SK-N-SH (cell line): ENCODE measurements at regions not wholly inside any gene's neighbourhood (a gene's known extent, or its start where the extent isn't known, plus 50 kb on each side); places are given as distances from the start of the nearest gene placed in this dataset.

ENCODE experiments used
- CHD2 ChIP-seq: fragments of 150-350 bp; IDR thresholded peaks from 2 replicates; pipeline ENCODE4 v1.6.1; 2018; ENCODE audit warnings: low read length; ENCODE audit not compliant: partially characterized antibody
- EP300 ChIP-seq, 2 experiments: IDR thresholded peaks; 2 replicates each; pipeline versions ENCODE4 v1.4.0 to v1.6.1; 2012; ENCODE audit warnings: borderline replicate concordance in 1 of 2, low read depth in 1 of 2, low read length in 1 of 2
- EZH2phosphoT487 ChIP-seq: fragments of 200-600 bp; sonication (generic); IDR thresholded peaks from 2 replicates; pipeline ENCODE4 v1.6.1; 2017; ENCODE audit warnings: low read depth, mixed run types, mild to moderate bottlenecking, antibody characterized with exemption, moderate library complexity, borderline replicate concordance
- FOXM1 ChIP-seq: IDR thresholded peaks from 2 replicates; pipeline ENCODE4 v1.4.0; 2012; ENCODE audit warnings: low read depth, mild to moderate bottlenecking
- GABPA ChIP-seq: IDR thresholded peaks from 2 replicates; pipeline ENCODE4 v1.4.0; 2012; ENCODE audit warnings: low read depth, mild to moderate bottlenecking
- GATA2 ChIP-seq: sonication (generic); formaldehyde crosslinking; IDR thresholded peaks from 2 replicates; pipeline ENCODE4 v1.5.0; 2020; ENCODE audit warnings: mild to moderate bottlenecking, missing genetic modification reagents
- IRF3 ChIP-seq: fragments of 150-350 bp; IDR thresholded peaks from 2 replicates; pipeline ENCODE4 v1.6.1; 2016; ENCODE audit warnings: mild to moderate bottlenecking, low read depth, low read length
- MEF2A ChIP-seq: IDR thresholded peaks from 2 replicates; pipeline ENCODE4 v1.4.0; 2012; ENCODE audit warnings: low read depth, borderline replicate concordance
- MXI1 ChIP-seq: IDR thresholded peaks from 2 replicates; pipeline ENCODE4 v1.6.1; 2012; ENCODE audit warnings: mild to moderate bottlenecking, low read depth, low read length, improper control_type of control experiment
- NFIC ChIP-seq: IDR thresholded peaks from 2 replicates; pipeline ENCODE4 v1.4.0; 2012; ENCODE audit warnings: borderline replicate concordance
- NRF1 ChIP-seq: IDR thresholded peaks from 2 replicates; pipeline ENCODE4 v1.6.1; 2012; ENCODE audit warnings: low read depth, mild to moderate bottlenecking, low read length
- RAD21 ChIP-seq: IDR thresholded peaks from 2 replicates; pipeline ENCODE4 v1.6.1; 2012; ENCODE audit warnings: mild to moderate bottlenecking, low read length
- RCOR1 ChIP-seq: fragments of 150-350 bp; IDR thresholded peaks from 2 replicates; pipeline ENCODE4 v1.6.1; 2017; ENCODE audit warnings: antibody characterized with exemption, low read length
- REST ChIP-seq: IDR thresholded peaks from 2 replicates; pipeline ENCODE4 v1.6.1; 2012; ENCODE audit warnings: mild to moderate bottlenecking, low read depth, low read length, moderate library complexity
- RFX5 ChIP-seq: IDR thresholded peaks from 2 replicates; pipeline ENCODE4 v1.6.1; 2012; ENCODE audit warnings: mild to moderate bottlenecking, improper control_type of control experiment, low read length
- SMC3 ChIP-seq: IDR thresholded peaks from 2 replicates; pipeline ENCODE4 v1.6.1; 2012; ENCODE audit warnings: low read depth, low read length, improper control_type of control experiment
- TAF1 ChIP-seq: IDR thresholded peaks from 2 replicates; pipeline ENCODE4 v1.6.1; 2012; ENCODE audit warnings: low read depth, mild to moderate bottlenecking, low read length, moderate library complexity, borderline replicate concordance
- TEAD4 ChIP-seq: IDR thresholded peaks from 2 replicates; pipeline ENCODE4 v1.4.0; 2012; ENCODE audit warnings: mild to moderate bottlenecking, borderline replicate concordance; ENCODE audit not compliant: insufficient read depth
- USF1 ChIP-seq: IDR thresholded peaks from 2 replicates; pipeline ENCODE4 v1.4.0; 2012; ENCODE audit warnings: low read depth, borderline replicate concordance
- ZBTB33 ChIP-seq: IDR thresholded peaks from 2 replicates; pipeline ENCODE4 v1.4.0; 2012; ENCODE audit warnings: low read depth, borderline replicate concordance

- TF ChIP-seq NFIC: peak; percentile 81
- peak; percentile 51; the same call in 1 of the 2 replicates for TF ChIP-seq MEF2A
- no peak for TF ChIP-seq TAF1
- TF ChIP-seq FOXM1: peak; percentile 80; the same call in 1 of the 2 replicates
- no peak for TF ChIP-seq RCOR1
- no peak for TF ChIP-seq MXI1
- TF ChIP-seq IRF3: no peak
- no peak for TF ChIP-seq GATA2 (CRISPR knock-in tag)
- TF ChIP-seq SMC3: no peak
- TF ChIP-seq EP300 (IDR thresholded peaks at IDR 0.05; ENCODE audit: borderline replicate concordance in 1 of 2, low read depth in 1 of 2, low read length in 1 of 2): peak in 1 of 2 experiments; percentile 93; a peak in 2 of 4 replicates
- 0 out of 2 replicates have a peak, but pooled peaks have one; percentile 9 for TF ChIP-seq REST
- no peak for TF ChIP-seq ZBTB33
- no peak for TF ChIP-seq USF1
- peak; percentile 77; the same call in 1 of the 2 replicates for TF ChIP-seq TEAD4
- TF ChIP-seq NRF1: no peak
- TF ChIP-seq RAD21: no peak
- TF ChIP-seq RFX5: no peak
- no peak for TF ChIP-seq CHD2
- no peak for TF ChIP-seq EZH2phosphoT487
- no peak for TF ChIP-seq GABPA
These were observed 184.9 kb downstream of the ZC3H11B start (continued) for GRCh38 chr1:219427989-219428388.
